ENCODE measurements at regions not wholly inside any gene's neighbourhood (a gene's known extent, or its start where the extent isn't known, plus 50 kb on each side); places are given as distances from the start of the nearest gene placed in this dataset.

DNA sequence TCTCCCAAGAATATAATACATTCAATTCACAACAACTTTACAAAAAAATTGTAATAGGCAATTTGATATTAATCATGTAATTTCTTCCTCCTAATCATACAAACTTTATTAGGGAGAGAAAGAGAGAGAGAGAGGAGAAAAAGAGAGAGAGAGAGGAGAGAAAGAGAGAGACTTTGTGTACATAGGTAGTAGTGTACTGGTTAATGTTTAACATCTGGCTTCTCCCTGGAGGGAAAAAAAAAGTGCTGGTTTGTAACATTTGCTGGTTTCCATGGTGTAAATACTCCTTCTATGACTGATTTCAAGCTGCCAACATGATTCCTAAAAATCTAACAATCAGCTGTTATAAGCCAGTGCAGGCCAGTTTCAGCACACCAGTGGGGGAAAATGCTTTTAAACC, 98.0 kb upstream of the ARHGEF26 start:
- no peaks in the 10 kb centered on the region for H3K4me1 ChIP-seq
- peak; percentile 54 for ATAC-seq
- H3K27ac ChIP-seq: no peak overlapping the region
- TF ChIP-seq, protein P1, sequence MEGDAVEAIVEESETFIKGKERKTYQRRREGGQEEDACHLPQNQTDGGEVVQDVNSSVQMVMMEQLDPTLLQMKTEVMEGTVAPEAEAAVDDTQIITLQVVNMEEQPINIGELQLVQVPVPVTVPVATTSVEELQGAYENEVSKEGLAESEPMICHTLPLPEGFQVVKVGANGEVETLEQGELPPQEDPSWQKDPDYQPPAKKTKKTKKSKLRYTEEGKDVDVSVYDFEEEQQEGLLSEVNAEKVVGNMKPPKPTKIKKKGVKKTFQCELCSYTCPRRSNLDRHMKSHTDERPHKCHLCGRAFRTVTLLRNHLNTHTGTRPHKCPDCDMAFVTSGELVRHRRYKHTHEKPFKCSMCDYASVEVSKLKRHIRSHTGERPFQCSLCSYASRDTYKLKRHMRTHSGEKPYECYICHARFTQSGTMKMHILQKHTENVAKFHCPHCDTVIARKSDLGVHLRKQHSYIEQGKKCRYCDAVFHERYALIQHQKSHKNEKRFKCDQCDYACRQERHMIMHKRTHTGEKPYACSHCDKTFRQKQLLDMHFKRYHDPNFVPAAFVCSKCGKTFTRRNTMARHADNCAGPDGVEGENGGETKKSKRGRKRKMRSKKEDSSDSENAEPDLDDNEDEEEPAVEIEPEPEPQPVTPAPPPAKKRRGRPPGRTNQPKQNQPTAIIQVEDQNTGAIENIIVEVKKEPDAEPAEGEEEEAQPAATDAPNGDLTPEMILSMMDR (IDR thresholded peaks at IDR 0.05): no peak
- H3K36me3 ChIP-seq: no peaks in the 10 kb centered on the region
- H3K27me3 ChIP-seq: no peaks in the 10 kb centered on the region
- intact Hi-C loops (cut with DNase I): no loop called here
- no peak for DNase-seq
- no peaks in the 10 kb centered on the region for H3K9me3 ChIP-seq
- no peak overlapping the region for H3K4me3 ChIP-seq

GRCh38 chr3:154025007-154025406, 96.2 kb upstream of the ARHGEF26 start:
- intact Hi-C loops (cut with DNase I): no loop called here
- H3K4me1 ChIP-seq: no peaks in the 10 kb centered on the region
- no peak overlapping the region for H3K4me3 ChIP-seq
- ATAC-seq (no peak), DNase-seq (no peak)
- TF ChIP-seq, protein P1 (IDR thresholded peaks at IDR 0.05): no peak
- no peak overlapping the region for H3K27ac ChIP-seq
- no peaks in the 10 kb centered on the region for H3K27me3 ChIP-seq
- H3K36me3 ChIP-seq: no peaks in the 10 kb centered on the region
- H3K9me3 ChIP-seq: no peaks in the 10 kb centered on the region

- TF ChIP-seq, protein P1 (IDR thresholded peaks at IDR 0.05): no peak
- no peak for ATAC-seq
Observed at GRCh38 chr3:154029926-154030325, 91.3 kb upstream of the ARHGEF26 start.

DNA sequence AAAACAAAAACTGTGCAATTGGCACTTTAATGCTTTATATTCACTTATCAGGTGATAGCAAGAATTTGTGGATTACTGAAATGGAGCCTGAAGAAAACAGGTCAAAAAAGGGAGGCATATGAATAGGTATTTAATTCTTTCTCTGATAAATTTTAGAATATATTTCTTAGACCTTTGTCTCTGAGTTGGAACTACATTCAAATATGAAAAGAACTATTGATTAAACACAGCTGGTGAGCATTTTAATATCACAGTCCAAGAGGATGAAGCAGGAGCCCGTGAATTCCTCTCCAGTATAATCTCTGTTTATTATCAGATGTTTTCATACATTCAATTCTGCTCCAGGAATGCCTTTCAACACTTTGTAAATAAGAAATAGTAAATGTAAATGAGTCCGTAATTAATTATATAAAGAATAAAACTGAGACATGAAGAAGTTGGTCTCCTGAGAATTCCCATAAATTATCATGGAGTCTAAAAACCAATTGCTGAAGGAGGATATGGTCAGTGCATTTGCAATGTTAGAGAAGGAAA, 86.3 kb upstream of the ARHGEF26 start:
- Histone ChIP-seq H3K27ac (no peak overlapping the region), H3K9me3 (no peaks in the 10 kb centered on the region), H3K27me3 (no peaks in the 10 kb centered on the region), H3K4me3 (no peak overlapping the region), H3K36me3 (no peaks in the 10 kb centered on the region), H3K4me1 (no peaks in the 10 kb centered on the region)
- ATAC-seq (no peak), DNase-seq (no peak)
- TF ChIP-seq, protein P1 (IDR thresholded peaks at IDR 0.05): no peak
- intact Hi-C loops (cut with DNase I): no loop called here

More at GRCh38 chr3:154029926-154030325, 91.3 kb upstream of the ARHGEF26 start:
- H3K4me1 ChIP-seq: no peaks in the 10 kb centered on the region
- DNase-seq: no peak
- intact Hi-C loops (cut with DNase I): no loop called here
- H3K27me3 ChIP-seq: no peaks in the 10 kb centered on the region
- H3K9me3 ChIP-seq: no peaks in the 10 kb centered on the region
- H3K36me3 ChIP-seq: no peaks in the 10 kb centered on the region
- H3K4me3 ChIP-seq: no peak overlapping the region
- H3K27ac ChIP-seq: no peak overlapping the region

GRCh38 chr3:154040283-154040682, 80.9 kb upstream of the ARHGEF26 start:
- intact Hi-C loops (cut with DNase I): no loop called here
- no peaks in the 10 kb centered on the region for H3K27me3 ChIP-seq
- no peaks in the 10 kb centered on the region for H3K4me1 ChIP-seq
- H3K9me3 ChIP-seq: no peaks in the 10 kb centered on the region
- no peak overlapping the region for H3K27ac ChIP-seq
- no peak for DNase-seq
- ATAC-seq: peak; percentile 53
- TF ChIP-seq, protein P1 (IDR thresholded peaks at IDR 0.05): peak; percentile 40
- H3K36me3 ChIP-seq: no peaks in the 10 kb centered on the region
- no peak overlapping the region for H3K4me3 ChIP-seq

DNA sequence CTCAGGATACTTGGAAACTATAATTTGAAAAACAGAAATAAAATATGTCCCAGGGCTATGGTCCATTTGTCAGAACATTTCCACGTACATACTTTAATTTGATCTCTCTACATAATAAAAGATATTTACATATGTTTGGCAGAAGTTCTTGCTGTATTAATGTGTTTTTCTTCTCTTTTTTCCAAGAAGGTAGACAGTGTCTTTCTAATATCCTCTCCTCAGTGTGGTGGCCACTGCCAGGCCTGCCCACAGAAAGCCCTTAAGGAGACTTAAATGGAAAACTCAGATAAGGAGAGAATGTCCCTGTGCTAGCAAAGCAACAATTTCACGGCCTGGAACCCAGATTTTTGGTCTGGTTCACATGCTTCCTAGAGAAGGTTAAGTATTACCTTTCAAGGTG, 76.5 kb upstream of the ARHGEF26 start:
- Histone ChIP-seq H3K27ac (no peak overlapping the region), H3K27me3 (no peaks in the 10 kb centered on the region), H3K36me3 (no peaks in the 10 kb centered on the region), H3K9me3 (no peaks in the 10 kb centered on the region), H3K4me1 (no peaks in the 10 kb centered on the region), H3K4me3 (no peak overlapping the region)
- intact Hi-C loops (cut with DNase I): no loop called here
- TF ChIP-seq, protein P1 (IDR thresholded peaks at IDR 0.05): no peak
- DNase-seq: no peak
- no peak for ATAC-seq
